ENCODE measurements at regions not wholly inside any gene's neighbourhood (a gene's known extent, or its start where the extent isn't known, plus 50 kb on each side); places are given as distances from the start of the nearest gene placed in this dataset.

GRCh38 chr1:113282893-113283285 lies 107.4 kb upstream of the MAGI3 start:
- no peaks in the 10 kb centered on the region for H3K9me3 ChIP-seq

GRCh38 chr1:113283914-113284313 lies 106.4 kb upstream of the MAGI3 start:
- no peak overlapping the region for H3K27ac ChIP-seq
- H3K36me3 ChIP-seq = no peaks in the 10 kb centered on the region
- no peaks in the 10 kb centered on the region for H3K4me1 ChIP-seq
- H3K4me3 ChIP-seq = no peak overlapping the region
- DNase-seq (ENCODE audit: low spot score) = no peak
- H3K9me3 ChIP-seq = no peaks in the 10 kb centered on the region
- H3K27me3 ChIP-seq = no peaks in the 10 kb centered on the region
- no peak for TF ChIP-seq CTCF (IDR thresholded peaks at IDR 0.05)

More at GRCh38 chr1:113282893-113283285, 107.4 kb upstream of the MAGI3 start:
- no peak for TF ChIP-seq CTCF (IDR thresholded peaks at IDR 0.05)
- Histone ChIP-seq H3K27ac (no peak overlapping the region), H3K4me3 (no peak overlapping the region), H3K4me1 (no peaks in the 10 kb centered on the region), H3K27me3 (no peaks in the 10 kb centered on the region), H3K36me3 (no peaks in the 10 kb centered on the region)
- no peak for DNase-seq (ENCODE audit: low spot score)

- Histone ChIP-seq H3K4me1 (no peaks in the 10 kb centered on the region), H3K27me3 (no peaks in the 10 kb centered on the region), H3K27ac (no peak overlapping the region), H3K36me3 (no peaks in the 10 kb centered on the region), H3K4me3 (no peak overlapping the region), H3K9me3 (no peaks in the 10 kb centered on the region)
- DNase-seq (ENCODE audit: low spot score) = no peak
- no peak for TF ChIP-seq CTCF (IDR thresholded peaks at IDR 0.05)
These were observed 104.2 kb upstream of the MAGI3 start for GRCh38 chr1:113286156-113286555.

- H3K36me3 ChIP-seq = no peaks in the 10 kb centered on the region
- TF ChIP-seq CTCF (IDR thresholded peaks at IDR 0.05) = no peak
- no peaks in the 10 kb centered on the region for H3K27me3 ChIP-seq
- H3K4me1 ChIP-seq = no peaks in the 10 kb centered on the region
- H3K9me3 ChIP-seq = no peaks in the 10 kb centered on the region
- DNase-seq (ENCODE audit: low spot score) = no peak
- no peak overlapping the region for H3K27ac ChIP-seq
- H3K4me3 ChIP-seq = no peak overlapping the region
These were observed 98.3 kb upstream of the MAGI3 start for GRCh38 chr1:113291777-113292602.

GRCh38 chr1:113292603-113293255 lies 97.6 kb upstream of the MAGI3 start:
- H3K27ac ChIP-seq = no peak overlapping the region
- TF ChIP-seq CTCF (IDR thresholded peaks at IDR 0.05) = no peak
- no peak overlapping the region for H3K4me3 ChIP-seq
- DNase-seq (ENCODE audit: low spot score) = no peak
- no peaks in the 10 kb centered on the region for H3K36me3 ChIP-seq
- H3K27me3 ChIP-seq = no peaks in the 10 kb centered on the region
- no peaks in the 10 kb centered on the region for H3K4me1 ChIP-seq
- no peaks in the 10 kb centered on the region for H3K9me3 ChIP-seq
